WTC11 (cell line): ENCODE measurements at regions not wholly inside any gene's neighbourhood (a gene's known extent, or its start where the extent isn't known, plus 50 kb on each side); places are given as distances from the start of the nearest gene placed in this dataset.

ENCODE experiments used
- ATAC-seq: fragments of 200-7000 bp; cut with Tn5 transposase; 2 replicates; pipeline ENCODE4 v1.10.0; 2021; ENCODE audit warnings: mild to moderate bottlenecking, moderate library complexity
- CTCF ChIA-PET: fragments of 300-600 bp; sonication (Branson Sonifier 250); formaldehyde crosslinking; loops from one replicate; lab custom pipeline; 2021; ENCODE audit warnings: antibody characterized with exemption; lab: Charles Lee
- POLR2A ChIA-PET: fragments of 350-600 bp; sonication (Branson Sonifier 250); formaldehyde crosslinking; loops from one replicate; lab custom pipeline; 2021; ENCODE audit warnings: antibody characterized with exemption; lab: Charles Lee
- DNase-seq: peaks from one replicate; pipeline ENCODE4 v3.0.0; 2021; ENCODE audit warnings: low spot score
- H3K27ac Mint-ChIP-seq: 2 replicates; pipeline ENCODE4 v1.8.0; 2021; ENCODE audit warnings: mixed read lengths
- H3K27me3 Mint-ChIP-seq: 2 replicates; pipeline ENCODE4 v1.8.0; 2021; ENCODE audit warnings: low read depth, mild to moderate bottlenecking, moderate library complexity, mixed read lengths
- H3K36me3 Mint-ChIP-seq: 2 replicates; pipeline ENCODE4 v1.8.0; 2021; ENCODE audit warnings: mixed read lengths
- H3K4me1 Mint-ChIP-seq: 2 replicates; pipeline ENCODE4 v1.8.0; 2022; ENCODE audit warnings: mixed read lengths
- H3K4me3 Mint-ChIP-seq: 2 replicates; pipeline ENCODE4 v1.8.0; 2021; ENCODE audit warnings: mild to moderate bottlenecking, moderate library complexity, mixed read lengths
- H3K9me3 Mint-ChIP-seq: 2 replicates; pipeline ENCODE4 v1.8.0; 2021; ENCODE audit warnings: mixed read lengths
- ATF1 ChIP-seq: sonication (generic); formaldehyde crosslinking; IDR thresholded peaks from 2 replicates; pipeline ENCODE4 v1.8.1; 2023; ENCODE audit warnings: mild to moderate bottlenecking, moderate library complexity, missing genetic modification reagents
- CREM ChIP-seq: sonication (generic); formaldehyde crosslinking; IDR thresholded peaks from 2 replicates; pipeline ENCODE4 v1.8.1; 2022; ENCODE audit warnings: mild to moderate bottlenecking, missing genetic modification reagents, moderate library complexity
- FOXP1 ChIP-seq: sonication (generic); formaldehyde crosslinking; IDR thresholded peaks from 2 replicates; pipeline ENCODE4 v1.8.0; 2022; ENCODE audit warnings: missing genetic modification reagents, mild to moderate bottlenecking, moderate library complexity, borderline replicate concordance
- IRF2 ChIP-seq: sonication (generic); formaldehyde crosslinking; IDR thresholded peaks from 2 replicates; pipeline ENCODE4 v1.8.0; 2022; ENCODE audit warnings: low read depth, missing genetic modification reagents, borderline replicate concordance
- KAT7 ChIP-seq: sonication (generic); formaldehyde crosslinking; IDR thresholded peaks from 2 replicates; pipeline ENCODE4 v1.8.1; 2023; ENCODE audit warnings: missing genetic modification reagents, mild to moderate bottlenecking, borderline replicate concordance
- NFE2L1 ChIP-seq: sonication (generic); formaldehyde crosslinking; IDR thresholded peaks from 2 replicates; pipeline ENCODE4 v1.8.1; 2023; ENCODE audit warnings: missing genetic modification reagents
- PRRX2 ChIP-seq: fragments of 250-450 bp; sonication (Bioruptor Pico); IDR thresholded peaks from 2 replicates; pipeline ENCODE4 v1.8.0; 2021; ENCODE audit warnings: mild to moderate bottlenecking
- SOX15 ChIP-seq: fragments of 250-450 bp; sonication (Bioruptor Pico); IDR thresholded peaks from 2 replicates; pipeline ENCODE4 v1.9.0; 2021; ENCODE audit warnings: mild to moderate bottlenecking
- SP1 ChIP-seq: sonication (generic); formaldehyde crosslinking; conservative IDR thresholded peaks from 2 replicates; pipeline ENCODE4 v1.8.1; 2022; ENCODE audit warnings: missing genetic modification reagents
- USF2 ChIP-seq: sonication (generic); formaldehyde crosslinking; IDR thresholded peaks from 2 replicates; pipeline ENCODE4 v1.8.1; 2023; ENCODE audit warnings: mild to moderate bottlenecking, missing genetic modification reagents, moderate library complexity
- ZNF281 ChIP-seq: sonication (generic); formaldehyde crosslinking; IDR thresholded peaks from 2 replicates; pipeline ENCODE4 v1.8.0; 2023; ENCODE audit warnings: mild to moderate bottlenecking, missing genetic modification reagents
- ZNF396 ChIP-seq: fragments of 250-450 bp; sonication (Bioruptor Pico); IDR thresholded peaks from 2 replicates; pipeline ENCODE4 v1.8.0; 2021; ENCODE audit warnings: mild to moderate bottlenecking, moderate library complexity, borderline replicate concordance
- TF ChIP-seq, protein P1 (sequence below): sonication (generic); formaldehyde crosslinking; IDR thresholded peaks from 2 replicates; pipeline ENCODE4 v1.8.1; 2023; ENCODE audit warnings: mild to moderate bottlenecking, missing genetic modification reagents, borderline replicate concordance
- TF ChIP-seq, protein P2 (sequence below): sonication (generic); formaldehyde crosslinking; IDR thresholded peaks from 2 replicates; pipeline ENCODE4 v1.8.1; 2023; ENCODE audit warnings: mild to moderate bottlenecking, missing genetic modification reagents, moderate library complexity
- TF ChIP-seq, protein P3 (sequence below): sonication (generic); formaldehyde crosslinking; IDR thresholded peaks from 2 replicates; pipeline ENCODE4 v1.8.1; 2022; ENCODE audit warnings: low read depth, mild to moderate bottlenecking, moderate library complexity, missing genetic modification reagents, borderline replicate concordance

DNA sequence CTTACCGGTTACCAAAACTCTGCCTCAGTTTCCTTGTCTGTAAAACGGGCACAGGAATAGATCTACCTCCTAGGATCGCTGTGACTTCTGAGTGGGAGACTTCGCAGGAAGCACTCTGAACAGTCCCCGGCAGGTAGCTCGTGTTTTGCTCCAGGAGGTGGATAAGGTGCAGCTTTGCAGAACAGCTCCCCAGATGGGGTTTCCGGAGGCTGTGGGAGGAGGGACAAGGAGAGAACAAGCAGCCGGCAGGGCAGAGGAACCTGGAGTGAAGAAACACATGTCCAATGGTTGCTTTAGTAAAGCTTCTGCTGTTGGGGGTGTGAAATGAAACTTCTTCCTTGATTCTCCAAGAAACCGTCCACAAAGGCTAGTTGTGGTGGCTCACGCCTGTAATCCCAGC lies 95.5 kb upstream of the TARDBP start:
- DNase-seq (no peak), ATAC-seq (no peak)
- H3K4me1 Mint-ChIP-seq: peaks cover 7% of the 10 kb centered on the region

GRCh38 chr1:10917513-10918454 lies 94.7 kb upstream of the TARDBP start:
- Mint-ChIP-seq H3K27ac (no peak overlapping the region), H3K36me3 (no peaks in the 10 kb centered on the region), H3K4me3 (no peak overlapping the region), H3K9me3 (no peaks in the 10 kb centered on the region), H3K4me1 (peaks cover 7% of the 10 kb centered on the region), H3K27me3 (no peaks in the 10 kb centered on the region)
- DNase-seq (no peak), ATAC-seq (no peak)
- TF ChIP-seq, protein P1, sequence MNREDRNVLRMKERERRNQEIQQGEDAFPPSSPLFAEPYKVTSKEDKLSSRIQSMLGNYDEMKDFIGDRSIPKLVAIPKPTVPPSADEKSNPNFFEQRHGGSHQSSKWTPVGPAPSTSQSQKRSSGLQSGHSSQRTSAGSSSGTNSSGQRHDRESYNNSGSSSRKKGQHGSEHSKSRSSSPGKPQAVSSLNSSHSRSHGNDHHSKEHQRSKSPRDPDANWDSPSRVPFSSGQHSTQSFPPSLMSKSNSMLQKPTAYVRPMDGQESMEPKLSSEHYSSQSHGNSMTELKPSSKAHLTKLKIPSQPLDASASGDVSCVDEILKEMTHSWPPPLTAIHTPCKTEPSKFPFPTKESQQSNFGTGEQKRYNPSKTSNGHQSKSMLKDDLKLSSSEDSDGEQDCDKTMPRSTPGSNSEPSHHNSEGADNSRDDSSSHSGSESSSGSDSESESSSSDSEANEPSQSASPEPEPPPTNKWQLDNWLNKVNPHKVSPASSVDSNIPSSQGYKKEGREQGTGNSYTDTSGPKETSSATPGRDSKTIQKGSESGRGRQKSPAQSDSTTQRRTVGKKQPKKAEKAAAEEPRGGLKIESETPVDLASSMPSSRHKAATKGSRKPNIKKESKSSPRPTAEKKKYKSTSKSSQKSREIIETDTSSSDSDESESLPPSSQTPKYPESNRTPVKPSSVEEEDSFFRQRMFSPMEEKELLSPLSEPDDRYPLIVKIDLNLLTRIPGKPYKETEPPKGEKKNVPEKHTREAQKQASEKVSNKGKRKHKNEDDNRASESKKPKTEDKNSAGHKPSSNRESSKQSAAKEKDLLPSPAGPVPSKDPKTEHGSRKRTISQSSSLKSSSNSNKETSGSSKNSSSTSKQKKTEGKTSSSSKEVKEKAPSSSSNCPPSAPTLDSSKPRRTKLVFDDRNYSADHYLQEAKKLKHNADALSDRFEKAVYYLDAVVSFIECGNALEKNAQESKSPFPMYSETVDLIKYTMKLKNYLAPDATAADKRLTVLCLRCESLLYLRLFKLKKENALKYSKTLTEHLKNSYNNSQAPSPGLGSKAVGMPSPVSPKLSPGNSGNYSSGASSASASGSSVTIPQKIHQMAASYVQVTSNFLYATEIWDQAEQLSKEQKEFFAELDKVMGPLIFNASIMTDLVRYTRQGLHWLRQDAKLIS: no peak
- no peak for TF ChIP-seq ZNF396 (CRISPR knock-in tag)
- TF ChIP-seq SOX15 (CRISPR knock-in tag): no peak
- no peak for TF ChIP-seq SP1 (CRISPR knock-in tag)
- TF ChIP-seq, protein P2, sequence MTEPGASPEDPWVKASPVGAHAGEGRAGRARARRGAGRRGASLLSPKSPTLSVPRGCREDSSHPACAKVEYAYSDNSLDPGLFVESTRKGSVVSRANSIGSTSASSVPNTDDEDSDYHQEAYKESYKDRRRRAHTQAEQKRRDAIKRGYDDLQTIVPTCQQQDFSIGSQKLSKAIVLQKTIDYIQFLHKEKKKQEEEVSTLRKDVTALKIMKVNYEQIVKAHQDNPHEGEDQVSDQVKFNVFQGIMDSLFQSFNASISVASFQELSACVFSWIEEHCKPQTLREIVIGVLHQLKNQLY (CRISPR knock-in tag): no peak
- no peak for TF ChIP-seq ATF1 (CRISPR knock-in tag)
- no peak for TF ChIP-seq PRRX2 (CRISPR knock-in tag)
- no peak for TF ChIP-seq IRF2 (CRISPR knock-in tag)
- ChIA-PET CTCF (interaction anchor here (0.5 to 2.0 kb wide), 3 partner anchors 8 to 410 kb away, joined by 3 to 10 read pairs (median 5); no protein-coding TSS in a partner anchor), POLR2A (interaction anchor here (0.6 to 1.0 kb wide), 2 partner anchors 24 to 239 kb away, joined by 3 read pairs; no protein-coding TSS in a partner anchor)

More for the DNA sequence above, 95.5 kb upstream of the TARDBP start:
- TF ChIP-seq ZNF281 (CRISPR knock-in tag): no peak
- TF ChIP-seq NFE2L1 (CRISPR knock-in tag): no peak
- TF ChIP-seq CREM: no peak
- TF ChIP-seq USF2 (CRISPR knock-in tag): no peak
- TF ChIP-seq FOXP1: no peak
- TF ChIP-seq, protein P3, sequence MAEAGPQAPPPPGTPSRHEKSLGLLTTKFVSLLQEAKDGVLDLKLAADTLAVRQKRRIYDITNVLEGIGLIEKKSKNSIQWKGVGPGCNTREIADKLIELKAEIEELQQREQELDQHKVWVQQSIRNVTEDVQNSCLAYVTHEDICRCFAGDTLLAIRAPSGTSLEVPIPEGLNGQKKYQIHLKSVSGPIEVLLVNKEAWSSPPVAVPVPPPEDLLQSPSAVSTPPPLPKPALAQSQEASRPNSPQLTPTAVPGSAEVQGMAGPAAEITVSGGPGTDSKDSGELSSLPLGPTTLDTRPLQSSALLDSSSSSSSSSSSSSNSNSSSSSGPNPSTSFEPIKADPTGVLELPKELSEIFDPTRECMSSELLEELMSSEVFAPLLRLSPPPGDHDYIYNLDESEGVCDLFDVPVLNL: no peak
- no peak for TF ChIP-seq KAT7 (CRISPR knock-in tag)
- TF ChIP-seq, all 79 proteins: peak for 0
- Mint-ChIP-seq H3K9me3 (no peaks in the 10 kb centered on the region), H3K36me3 (no peaks in the 10 kb centered on the region), H3K27ac (no peak overlapping the region), H3K27me3 (no peaks in the 10 kb centered on the region), H3K4me3 (no peak overlapping the region)
- ChIA-PET CTCF (interaction anchor here (1.0 kb wide), 1 partner anchor 409 kb away, joined by 3 read pairs; no protein-coding TSS in a partner anchor), POLR2A (interaction anchor here (0.6 to 1.0 kb wide), 2 partner anchors 25 to 238 kb away, joined by 3 read pairs; no protein-coding TSS in a partner anchor)
